ENCODE measurements at regions not wholly inside any gene's neighbourhood (a gene's known extent, or its start where the extent isn't known, plus 50 kb on each side); places are given as distances from the start of the nearest gene placed in this dataset.
"Not testable (repeated sequence)": the region's sequence is repeated elsewhere in the genome, so short reads cannot be mapped to it uniquely, and the experiment has no call there.

DNA sequence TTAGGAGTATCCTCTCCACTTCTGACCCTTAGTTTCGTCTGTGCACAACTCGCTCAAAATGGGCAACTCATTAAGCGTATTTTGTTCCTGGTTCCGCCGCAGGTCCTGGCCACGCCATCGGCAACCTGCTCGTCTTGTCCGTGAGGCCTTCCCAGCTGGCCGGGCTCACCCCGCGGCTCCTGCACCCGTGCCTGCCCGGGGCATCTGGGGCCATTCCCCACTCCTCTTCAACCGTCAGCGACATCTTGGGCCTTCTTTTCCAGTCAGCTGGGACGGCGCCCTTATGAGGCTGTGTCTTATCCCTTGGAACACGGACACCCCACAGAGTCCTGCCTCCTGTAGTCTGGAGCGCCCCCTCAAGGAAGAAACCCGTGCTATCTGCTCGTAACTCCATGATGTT lies 271.9 kb upstream of the NRSN1 start:
- DNase-seq = not testable (repeated sequence)

- DNase-seq = no peak
These were observed 270.4 kb upstream of the NRSN1 start for GRCh38 chr6:23855497-23856116.

- no peak for DNase-seq
These were observed 255.5 kb upstream of the NRSN1 start for GRCh38 chr6:23870496-23870895.

DNA sequence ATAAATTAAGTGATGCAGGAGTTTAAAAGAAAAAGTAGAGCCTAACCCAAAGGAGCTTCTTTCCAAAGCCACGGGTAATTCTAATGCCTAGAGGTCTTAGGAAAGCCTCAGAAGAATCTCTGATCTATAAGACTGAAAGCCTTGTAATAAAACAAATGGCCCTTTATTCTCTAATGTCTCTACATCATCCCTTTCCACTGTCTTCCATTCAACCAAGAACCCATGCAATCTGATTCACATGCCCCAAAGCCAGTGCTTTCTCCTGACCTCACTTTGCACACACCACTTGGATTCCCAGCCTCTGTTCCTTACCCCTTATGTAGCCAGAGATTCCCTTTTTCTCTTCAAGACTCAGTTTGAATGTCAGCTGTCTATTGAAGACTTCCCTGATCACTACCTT lies 252.9 kb upstream of the NRSN1 start:
- no peak for DNase-seq

GRCh38 chr6:23875006-23875405 lies 251.0 kb upstream of the NRSN1 start:
- no peak for DNase-seq

GRCh38 chr6:23879816-23880215 lies 246.2 kb upstream of the NRSN1 start:
- peak; percentile 48 for DNase-seq

DNA sequence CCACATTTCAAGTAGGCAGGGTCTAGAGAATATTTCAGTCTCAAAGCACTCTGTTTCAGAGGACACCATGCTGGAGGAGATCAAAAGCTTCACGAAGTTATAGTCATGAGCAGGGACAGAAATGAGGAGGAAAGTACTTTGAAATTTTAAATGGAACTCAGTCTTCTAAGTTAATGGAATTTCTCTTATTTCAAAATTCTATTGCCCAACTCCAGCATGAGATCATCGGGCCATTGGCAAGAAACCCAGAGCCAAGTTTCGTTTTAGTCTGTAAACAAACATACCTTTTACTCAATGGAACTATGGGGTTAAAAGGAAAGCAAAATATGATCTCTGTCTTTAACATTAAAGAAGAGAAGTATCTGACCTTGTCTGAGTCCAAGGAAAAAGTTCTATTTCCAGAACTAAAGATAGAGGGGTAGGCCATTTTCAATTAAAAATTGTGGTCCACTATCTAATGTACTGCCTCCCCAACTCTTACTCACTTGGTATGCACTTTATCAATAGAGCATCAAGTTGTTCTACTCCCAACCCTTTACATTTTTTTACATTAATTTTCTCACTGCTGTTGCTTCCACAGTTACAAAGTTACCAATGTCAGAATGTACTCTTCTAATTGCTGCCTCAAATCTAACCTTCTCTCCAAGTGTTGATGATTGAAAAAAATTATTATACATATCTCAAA lies 235.3 kb upstream of the NRSN1 start:
- no peak for DNase-seq

DNA sequence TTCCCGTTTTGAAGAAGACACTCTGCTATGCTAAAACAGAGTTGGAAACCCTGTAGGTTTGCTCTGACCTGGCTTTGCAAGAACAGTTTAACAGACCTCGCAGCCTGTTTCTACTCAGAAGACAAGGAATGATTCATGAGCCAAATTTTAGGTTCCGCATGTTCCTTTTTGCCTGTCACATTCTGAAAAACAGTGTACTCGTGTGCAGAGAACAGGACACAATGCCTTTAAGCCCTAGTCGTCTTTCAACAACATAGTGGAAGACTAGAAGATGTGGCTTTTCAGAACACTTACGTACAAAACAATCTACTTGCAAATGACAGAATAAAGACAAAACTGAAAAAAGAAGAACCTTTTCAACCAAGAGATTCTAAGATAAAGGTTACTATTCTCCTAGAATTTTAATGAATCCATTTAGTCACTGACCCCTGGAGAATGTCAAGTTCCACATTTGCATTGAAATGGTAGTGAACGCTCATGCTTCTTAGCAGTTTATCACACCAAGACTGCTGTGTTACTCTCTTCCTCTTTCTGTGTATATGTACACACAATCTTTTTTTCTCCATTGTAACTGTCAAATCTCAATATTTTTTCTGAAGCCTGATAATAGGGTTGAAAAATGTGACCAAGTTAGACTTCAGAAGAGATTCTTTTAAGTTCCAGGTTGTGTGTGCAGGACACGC lies 220.7 kb upstream of the NRSN1 start:
- DNase-seq = no peak

DNA sequence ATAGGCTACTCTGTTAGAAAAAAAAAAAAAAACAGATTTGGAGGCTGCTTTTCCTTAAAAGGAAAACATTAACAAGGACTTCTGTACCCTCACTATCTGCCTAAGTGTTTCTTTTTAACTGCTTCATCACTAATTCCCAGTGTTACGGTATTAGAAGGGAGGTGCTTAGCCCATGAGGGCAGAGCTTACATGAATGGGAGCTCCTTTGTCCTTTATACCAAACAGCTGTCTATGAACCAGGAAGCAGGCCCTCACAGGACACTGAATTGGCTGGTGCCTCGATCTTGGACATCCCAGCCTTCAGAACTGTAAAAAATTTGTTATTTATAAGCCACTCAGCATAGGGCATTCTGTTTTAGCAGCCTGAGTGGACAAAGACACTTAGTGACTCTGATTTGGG lies 215.6 kb upstream of the NRSN1 start:
- DNase-seq = no peak

DNA sequence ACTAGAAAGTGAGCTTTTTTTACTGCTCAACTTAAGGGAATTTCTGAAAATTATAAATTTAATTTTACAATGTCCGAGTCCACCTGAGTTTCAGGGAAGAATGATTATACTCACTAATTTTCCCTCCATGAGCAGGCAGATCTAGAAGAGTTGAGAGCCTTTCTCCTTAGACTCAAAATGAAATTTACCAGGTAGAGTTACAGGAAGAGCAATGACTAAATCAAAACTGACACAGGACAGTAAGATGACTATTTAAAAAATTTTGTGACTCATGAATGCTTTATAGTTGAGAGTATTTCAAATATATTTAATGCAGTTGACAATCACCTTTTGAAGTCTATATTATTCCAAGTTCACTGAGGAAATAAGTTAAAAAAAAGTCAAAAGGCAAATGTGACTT lies 198.1 kb upstream of the NRSN1 start:
- DNase-seq = no peak

DNA sequence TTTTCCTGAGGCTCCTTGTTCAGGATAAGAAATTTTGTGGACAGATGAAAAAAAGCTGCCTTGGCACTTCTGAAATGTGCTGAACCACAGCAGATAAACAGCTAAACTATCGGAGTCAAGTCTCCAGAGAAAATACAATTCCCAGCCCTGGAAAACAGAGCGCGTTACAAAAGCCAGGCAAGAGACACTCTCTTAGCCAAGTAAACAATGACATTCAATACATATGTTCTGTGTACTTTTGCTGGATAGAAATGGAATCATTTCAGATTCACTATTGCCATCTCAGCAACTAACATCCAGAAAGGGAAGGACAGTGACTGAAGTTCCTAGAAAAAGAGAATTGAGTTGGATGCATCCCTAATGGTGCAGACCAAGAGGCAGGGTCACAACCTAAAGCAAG lies 196.8 kb upstream of the NRSN1 start:
- DNase-seq = no peak

- DNase-seq = no peak
These were observed 185.5 kb upstream of the NRSN1 start for GRCh38 chr6:23940466-23940865.

DNA sequence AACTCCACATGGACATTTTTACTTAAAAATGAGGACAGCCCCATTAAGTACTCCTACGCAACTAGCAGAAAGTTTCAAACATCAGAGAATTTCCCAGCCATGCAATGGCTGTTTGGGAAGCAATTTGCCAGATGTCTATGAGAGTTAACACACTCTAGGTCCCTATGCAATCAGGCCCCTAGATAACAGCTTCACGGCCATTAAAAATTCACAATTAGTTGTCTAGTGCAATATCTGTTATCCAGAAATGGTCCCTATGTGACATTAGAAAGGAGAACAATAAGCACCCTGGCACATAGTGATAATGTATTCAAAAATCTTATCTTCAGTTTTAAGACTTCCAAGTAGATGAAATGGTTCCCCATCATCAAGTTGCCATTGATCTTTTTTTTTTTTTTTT lies 174.3 kb upstream of the NRSN1 start:
- DNase-seq = no peak

GRCh38 chr6:23952245-23952644 lies 173.8 kb upstream of the NRSN1 start:
- no peak for DNase-seq

DNA sequence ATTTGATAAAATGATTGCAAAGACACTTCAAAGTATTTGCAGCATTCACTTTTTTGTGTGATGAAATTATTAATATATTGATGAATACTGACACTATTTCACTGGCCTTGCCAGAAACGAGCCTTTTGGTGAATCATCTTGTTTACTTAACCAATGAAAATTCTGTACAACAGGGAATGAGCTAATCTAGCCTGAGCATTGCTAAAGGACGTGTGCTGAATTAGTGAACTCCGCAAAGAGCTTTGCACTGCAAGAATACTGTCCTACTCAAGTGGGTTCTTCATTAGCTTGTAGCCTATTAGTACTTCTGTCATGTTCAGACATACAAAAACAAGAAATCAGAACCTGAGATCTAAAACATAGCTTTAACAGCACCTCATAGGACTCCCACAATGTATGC lies 172.0 kb upstream of the NRSN1 start:
- DNase-seq = no peak

GRCh38 chr6:23957017-23957416 lies 169.0 kb upstream of the NRSN1 start:
- DNase-seq = no peak

GRCh38 chr6:23964865-23965264 lies 161.2 kb upstream of the NRSN1 start:
- no peak for DNase-seq

GRCh38 chr6:23969344-23969743 lies 156.7 kb upstream of the NRSN1 start:
- no peak for DNase-seq

- DNase-seq = no peak
These were observed 148.3 kb upstream of the NRSN1 start for GRCh38 chr6:23977706-23978105.

GRCh38 chr6:23980965-23981364 lies 145.1 kb upstream of the NRSN1 start:
- DNase-seq = no peak

- DNase-seq = no peak
These were observed 144.1 kb upstream of the NRSN1 start for GRCh38 chr6:23981923-23982322.

DNA sequence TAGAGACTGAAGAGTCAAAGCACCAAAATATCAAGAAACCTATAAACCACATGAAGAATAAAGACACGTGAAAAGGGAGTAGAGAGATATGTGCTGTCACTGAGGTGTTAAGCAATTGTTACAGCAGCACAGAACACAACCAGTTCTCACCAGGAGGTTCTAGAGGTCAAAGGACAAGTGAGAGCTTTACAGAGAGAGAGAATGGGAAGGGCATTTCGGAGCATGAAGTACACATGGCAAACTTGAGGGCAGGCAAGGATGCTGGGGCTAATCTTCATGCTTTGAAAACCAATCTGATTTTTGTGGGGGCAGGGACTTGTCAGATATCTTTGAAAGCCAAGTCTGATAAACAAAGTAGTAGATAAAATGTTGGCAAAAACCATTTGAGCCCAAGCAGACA lies 142.3 kb upstream of the NRSN1 start:
- DNase-seq = no peak

DNA sequence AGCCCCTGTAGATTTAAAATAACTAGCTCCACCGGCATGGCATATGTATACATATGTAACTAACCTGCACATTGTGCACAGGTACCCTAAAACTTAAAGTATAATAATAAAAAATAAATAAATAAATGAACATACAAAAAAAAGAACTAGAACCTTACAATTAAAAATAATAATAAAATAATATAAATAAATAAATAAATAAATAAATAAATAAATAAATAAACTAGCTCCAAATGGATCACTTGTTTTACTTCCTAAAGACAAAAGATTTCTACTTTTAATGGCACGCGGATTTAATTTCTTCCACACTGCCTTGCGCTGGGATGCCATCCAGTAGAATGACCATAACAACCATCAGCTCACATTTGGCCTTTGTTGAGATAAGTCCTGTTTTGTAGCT lies 141.0 kb upstream of the NRSN1 start:
- no peak for DNase-seq

DNA sequence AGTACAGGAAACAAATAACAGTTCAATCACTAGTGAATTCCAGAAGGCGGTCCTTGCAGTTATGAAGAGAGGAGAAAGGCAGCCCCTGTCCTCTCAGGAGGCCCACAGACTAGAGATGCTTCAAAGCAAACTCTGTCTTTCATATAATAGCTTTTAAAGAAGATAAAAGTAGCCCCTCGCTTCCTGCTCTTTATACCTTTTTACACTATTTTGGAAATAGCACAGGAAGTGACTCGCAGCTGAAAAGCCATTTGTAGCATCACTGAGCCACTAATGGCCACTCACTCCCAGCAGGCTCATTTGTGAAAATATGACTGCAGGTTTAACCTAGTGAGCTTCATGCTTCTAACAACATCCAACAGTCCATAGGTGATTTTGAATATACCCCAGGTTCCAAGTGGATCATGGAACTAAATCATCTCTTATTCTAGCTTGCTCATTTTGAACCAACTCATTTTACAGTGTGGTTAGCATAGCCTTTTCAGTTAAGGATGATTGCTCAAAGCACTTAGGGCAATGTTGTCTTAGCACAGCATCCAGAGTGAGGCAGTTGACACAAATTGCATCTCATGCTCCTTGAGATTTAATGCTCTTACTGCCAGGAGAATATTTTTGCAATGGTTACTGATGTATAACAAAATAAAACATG lies 136.0 kb upstream of the NRSN1 start:
- no peak for DNase-seq

All from NCI-H1694 treated with DMSO at 0.1 percent for 48 hours (cell line).